ENCODE measurements at regions not wholly inside any gene's neighbourhood (a gene's known extent, or its start where the extent isn't known, plus 50 kb on each side); places are given as distances from the start of the nearest gene placed in this dataset.
"Not testable (repeated sequence)": the region's sequence is repeated elsewhere in the genome, so short reads cannot be mapped to it uniquely, and the experiment has no call there.

DNA sequence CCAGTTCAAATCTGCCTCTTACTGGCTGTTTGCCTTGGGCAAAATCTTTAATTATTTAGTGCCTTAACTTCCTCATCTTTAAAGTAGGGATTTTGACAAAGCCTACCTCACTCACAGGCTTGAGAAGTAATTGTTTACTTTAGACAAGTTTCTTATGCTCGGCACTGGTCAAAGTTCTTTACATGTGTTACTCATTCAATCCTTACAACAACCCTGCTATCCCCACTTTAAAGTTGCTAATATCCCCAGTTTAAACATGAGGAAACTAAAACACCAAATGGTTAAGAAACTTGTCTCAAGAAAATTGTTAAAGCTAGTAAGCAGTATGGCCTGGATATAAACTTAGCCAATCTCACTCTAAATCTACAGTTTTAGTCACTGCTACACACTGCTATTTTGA is 204.0 kb upstream of the AVPR1A start:
- H3K4me3 ChIP-seq (ENCODE audit: low read depth, low read length): no peak overlapping the region
- no peak for DNase-seq (ENCODE audit: low read depth)
- TF ChIP-seq, protein P1, sequence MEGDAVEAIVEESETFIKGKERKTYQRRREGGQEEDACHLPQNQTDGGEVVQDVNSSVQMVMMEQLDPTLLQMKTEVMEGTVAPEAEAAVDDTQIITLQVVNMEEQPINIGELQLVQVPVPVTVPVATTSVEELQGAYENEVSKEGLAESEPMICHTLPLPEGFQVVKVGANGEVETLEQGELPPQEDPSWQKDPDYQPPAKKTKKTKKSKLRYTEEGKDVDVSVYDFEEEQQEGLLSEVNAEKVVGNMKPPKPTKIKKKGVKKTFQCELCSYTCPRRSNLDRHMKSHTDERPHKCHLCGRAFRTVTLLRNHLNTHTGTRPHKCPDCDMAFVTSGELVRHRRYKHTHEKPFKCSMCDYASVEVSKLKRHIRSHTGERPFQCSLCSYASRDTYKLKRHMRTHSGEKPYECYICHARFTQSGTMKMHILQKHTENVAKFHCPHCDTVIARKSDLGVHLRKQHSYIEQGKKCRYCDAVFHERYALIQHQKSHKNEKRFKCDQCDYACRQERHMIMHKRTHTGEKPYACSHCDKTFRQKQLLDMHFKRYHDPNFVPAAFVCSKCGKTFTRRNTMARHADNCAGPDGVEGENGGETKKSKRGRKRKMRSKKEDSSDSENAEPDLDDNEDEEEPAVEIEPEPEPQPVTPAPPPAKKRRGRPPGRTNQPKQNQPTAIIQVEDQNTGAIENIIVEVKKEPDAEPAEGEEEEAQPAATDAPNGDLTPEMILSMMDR (IDR thresholded peaks at IDR 0.05; ENCODE audit: insufficient read depth, low read depth, low read length, missing control alignments): no peak

DNA sequence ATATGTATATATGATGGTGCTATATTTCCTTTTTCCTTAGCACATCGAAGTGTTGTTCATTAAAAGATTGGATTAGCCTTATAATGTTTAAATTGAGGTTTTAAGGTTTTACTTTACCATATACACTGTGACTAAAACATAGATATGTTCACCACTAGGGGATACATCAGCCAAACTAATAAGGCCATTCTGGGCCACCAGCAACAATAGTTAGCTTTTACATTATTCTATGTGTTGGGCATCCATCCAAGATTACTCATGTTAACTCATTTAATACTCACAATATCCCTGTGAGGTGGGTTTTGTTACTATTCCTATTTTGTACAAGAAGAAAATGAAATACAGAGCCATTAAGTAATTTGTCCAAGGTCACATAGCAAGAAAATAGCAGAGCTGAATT is 202.6 kb upstream of the AVPR1A start:
- H3K4me3 ChIP-seq (ENCODE audit: low read depth, low read length): no peak overlapping the region
- TF ChIP-seq, protein P1 (IDR thresholded peaks at IDR 0.05; ENCODE audit: insufficient read depth, low read depth, low read length, missing control alignments): no peak
- no peak for DNase-seq (ENCODE audit: low read depth)

DNA sequence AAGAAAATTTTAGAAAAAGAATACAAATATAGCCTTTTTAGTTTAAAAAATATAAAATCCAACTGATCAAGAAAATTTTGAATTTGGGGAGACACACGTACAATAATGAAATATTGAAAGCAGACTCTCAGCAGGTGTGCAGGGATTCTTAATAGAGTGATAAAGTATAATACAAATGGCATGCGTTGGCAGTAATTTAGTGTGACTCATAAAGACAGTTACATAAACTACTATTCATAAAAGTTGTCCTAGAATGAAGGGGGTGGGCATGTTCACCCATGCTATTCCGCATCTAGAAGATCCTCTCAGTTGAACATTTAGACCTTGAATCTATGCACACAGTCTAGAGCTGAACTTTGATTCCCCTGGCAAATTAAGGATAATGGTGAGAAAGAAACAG is 200.4 kb upstream of the AVPR1A start:
- H3K4me3 ChIP-seq (ENCODE audit: low read depth, low read length): no peak overlapping the region
- DNase-seq (ENCODE audit: low read depth): no peak
- TF ChIP-seq, protein P1 (IDR thresholded peaks at IDR 0.05; ENCODE audit: insufficient read depth, low read depth, low read length, missing control alignments): no peak

DNA sequence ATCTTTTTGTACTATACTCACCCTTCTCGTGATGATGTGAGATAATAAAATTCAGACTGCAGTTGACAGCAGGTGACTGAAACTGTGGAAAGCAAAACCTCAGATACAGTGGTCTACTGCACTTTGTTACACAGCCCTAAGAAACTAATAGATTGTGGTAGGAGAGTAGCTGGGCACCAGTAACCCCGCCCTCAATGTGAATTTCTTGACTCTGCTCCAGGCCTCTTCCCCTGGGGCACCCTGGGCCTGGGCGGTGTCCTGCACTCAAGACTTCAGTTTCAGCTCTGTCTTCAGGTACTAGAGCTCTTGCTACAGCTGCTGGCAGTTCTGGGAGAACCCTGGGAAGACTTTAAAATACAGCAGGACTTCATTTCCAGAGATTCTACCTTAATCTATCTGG is 197.6 kb upstream of the AVPR1A start:
- no peak overlapping the region for H3K4me3 ChIP-seq (ENCODE audit: low read depth, low read length)
- no peak for DNase-seq (ENCODE audit: low read depth)
- TF ChIP-seq, protein P1 (IDR thresholded peaks at IDR 0.05; ENCODE audit: insufficient read depth, low read depth, low read length, missing control alignments): no peak

DNA sequence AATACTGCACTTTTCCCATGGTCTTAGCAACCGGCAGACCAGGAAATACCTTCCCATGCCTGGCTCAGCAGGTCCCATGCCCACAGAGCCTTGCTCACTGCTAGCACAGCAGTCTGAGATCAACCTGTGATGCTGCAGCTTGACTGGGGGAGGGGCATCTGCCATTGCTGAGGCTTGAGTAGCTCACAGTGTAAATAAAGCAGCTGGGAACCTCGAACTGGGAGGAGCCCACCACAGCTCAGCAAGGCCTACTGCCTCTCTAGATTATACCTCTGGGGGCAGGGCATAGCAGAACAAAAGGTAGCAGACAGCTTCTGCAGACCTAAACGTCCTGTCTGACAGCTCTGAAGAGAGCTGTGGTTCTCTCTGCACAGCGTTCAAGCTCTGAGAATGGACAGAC is 186.2 kb upstream of the AVPR1A start:
- not testable (repeated sequence) for H3K4me3 ChIP-seq (ENCODE audit: low read depth, low read length); DNase-seq (ENCODE audit: low read depth)

DNA sequence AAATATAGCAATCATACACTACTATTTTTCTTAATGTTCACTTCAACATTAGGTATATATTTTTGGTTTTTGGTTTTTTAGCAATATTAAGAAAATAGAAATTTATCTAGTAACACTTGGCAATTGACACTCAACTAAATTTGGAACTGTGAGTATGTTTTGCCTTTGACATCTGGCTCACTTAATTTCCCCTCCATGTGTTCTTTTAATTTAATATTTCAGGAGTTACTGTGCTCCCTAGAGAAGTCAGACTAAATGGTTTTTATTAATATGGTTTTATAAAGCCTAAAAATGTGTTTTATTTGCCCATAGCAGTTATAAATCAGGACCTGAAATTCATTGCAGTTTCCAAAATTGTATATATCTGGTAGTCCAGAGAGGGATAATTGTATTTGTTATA is 175.3 kb upstream of the AVPR1A start:
- H3K4me3 ChIP-seq (ENCODE audit: low read depth, low read length): no peak overlapping the region
- no peak for DNase-seq (ENCODE audit: low read depth)
- TF ChIP-seq, protein P1 (IDR thresholded peaks at IDR 0.05; ENCODE audit: insufficient read depth, low read depth, low read length, missing control alignments): no peak

DNA sequence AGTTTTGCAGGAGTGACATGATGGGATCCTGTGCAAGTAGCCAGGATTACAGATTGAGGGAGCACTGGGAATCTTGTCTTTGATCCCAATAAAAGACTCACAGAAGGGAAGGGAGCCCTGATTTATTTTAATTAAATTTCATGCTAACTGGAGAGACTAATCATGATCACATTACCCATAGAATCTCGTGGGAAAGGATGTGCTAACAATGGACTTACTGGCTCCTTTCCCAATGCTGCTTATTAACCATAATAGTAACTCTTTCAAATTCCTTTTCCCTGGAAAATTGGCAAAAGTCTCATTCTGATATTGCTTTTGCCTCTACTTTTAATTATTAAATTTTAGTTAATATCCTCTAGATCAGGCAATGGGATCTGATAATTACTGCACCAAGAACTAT is 174.8 kb upstream of the AVPR1A start:
- H3K4me3 ChIP-seq (ENCODE audit: low read depth, low read length): no peak overlapping the region
- TF ChIP-seq, protein P1 (IDR thresholded peaks at IDR 0.05; ENCODE audit: insufficient read depth, low read depth, low read length, missing control alignments): no peak

DNA sequence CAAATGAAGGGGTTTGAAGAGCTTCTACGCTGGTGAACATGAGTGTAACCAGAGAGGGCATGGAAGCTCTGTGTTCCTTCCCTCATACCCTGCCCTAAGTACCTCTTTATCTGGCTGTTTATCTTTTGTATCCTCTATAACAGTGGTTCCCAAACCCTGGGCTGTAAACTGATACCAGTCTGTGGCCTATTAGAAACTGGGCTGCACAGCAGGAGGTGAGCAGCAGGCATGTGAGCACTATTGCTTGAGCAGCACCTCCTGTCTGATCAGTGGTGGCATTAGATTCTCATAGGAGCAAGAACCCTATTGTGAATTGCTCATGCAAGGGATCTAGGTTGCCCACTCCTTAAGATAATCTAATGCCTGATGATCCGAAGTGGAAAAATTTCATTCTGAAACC is 172.9 kb upstream of the AVPR1A start:
- TF ChIP-seq, protein P1 (IDR thresholded peaks at IDR 0.05; ENCODE audit: insufficient read depth, low read depth, low read length, missing control alignments): no peak

More for the DNA sequence above, 174.8 kb upstream of the AVPR1A start:
- no peak for DNase-seq (ENCODE audit: low read depth)

More for the DNA sequence above, 172.9 kb upstream of the AVPR1A start:
- H3K4me3 ChIP-seq (ENCODE audit: low read depth, low read length): no peak overlapping the region
- no peak for DNase-seq (ENCODE audit: low read depth)
